Colonic mucosa (tissue), 4 donors: ENCODE measurements at regions not wholly inside any gene's neighbourhood (a gene's known extent, or its start where the extent isn't known, plus 50 kb on each side); places are given as distances from the start of the nearest gene placed in this dataset.

ENCODE experiments used
- DNase-seq: peaks from one replicate; pipeline ENCODE4 v3.0.0-alpha.2; 2020
- H3K27ac ChIP-seq: fragments of 200-600 bp; one replicate; pipeline ENCODE4 v1.8.0; 2021
- H3K27me3 ChIP-seq: fragments of 200-600 bp; one replicate; pipeline ENCODE4 v1.8.0; 2021
- H3K36me3 ChIP-seq: fragments of 200-600 bp; one replicate; pipeline ENCODE4 v1.8.0; 2021
- H3K4me1 ChIP-seq: fragments of 200-600 bp; one replicate; pipeline ENCODE4 v1.8.0; 2021; ENCODE audit warnings: mild to moderate bottlenecking
- H3K4me3 ChIP-seq: fragments of 200-600 bp; one replicate; pipeline ENCODE4 v1.8.0; 2021
- H3K9ac ChIP-seq, 2 donors: one replicate each; pipeline ENCODE4 v1.7.0; 2013; ENCODE audit warnings: control low read depth in 2 of 2, low read depth in 2 of 2, low read length in 2 of 2
- H3K9me3 ChIP-seq: fragments of 200-600 bp; one replicate; pipeline ENCODE4 v1.8.0; 2021
- CTCF ChIP-seq: fragments of 200-600 bp; IDR thresholded peaks from one replicate; pipeline ENCODE4 v1.8.0; 2022; ENCODE audit warnings: antibody characterized with exemption, mild to moderate bottlenecking
- intact Hi-C: fragments of 100-400 bp; cut with DNase I; formaldehyde crosslinking; loops from one replicate; pipeline ENCODE4 v1.14.1; 2022
- donor health status: healthy.
- donor health status: DM: no; HTN: no; CAD: no.
- donor health status: DM: no; HTN: no; CAD: no.

- Histone ChIP-seq H3K9me3 (no peaks in the 10 kb centered on the region), H3K4me1 (no peaks in the 10 kb centered on the region), H3K27ac (no peak overlapping the region), H3K27me3 (no peaks in the 10 kb centered on the region), H3K4me3 (no peak overlapping the region), H3K9ac (no peak overlapping the region), H3K36me3 (no peaks in the 10 kb centered on the region)
- no peak for DNase-seq
- intact Hi-C loops, result no loop called here
- no peak for TF ChIP-seq CTCF
Observed at GRCh38 chr14:96693987-96694386, 103.2 kb upstream of the VRK1 start.

- Histone ChIP-seq H3K9me3 (no peaks in the 10 kb centered on the region), H3K9ac (no peak overlapping the region), H3K4me3 (no peak overlapping the region), H3K4me1 (no peaks in the 10 kb centered on the region), H3K36me3 (no peaks in the 10 kb centered on the region), H3K27ac (no peak overlapping the region), H3K27me3 (no peaks in the 10 kb centered on the region)
- intact Hi-C loops, result no loop called here
- no peak for TF ChIP-seq CTCF
- DNase-seq, result no peak
Observed at GRCh38 chr14:96698960-96699539, 98.1 kb upstream of the VRK1 start.

- H3K9ac ChIP-seq, result no peak overlapping the region
- H3K4me1 ChIP-seq, result no peaks in the 10 kb centered on the region
- H3K36me3 ChIP-seq, result no peaks in the 10 kb centered on the region
- no peak for TF ChIP-seq CTCF
- DNase-seq, result no peak
- intact Hi-C loops, result no loop called here
- no peaks in the 10 kb centered on the region for H3K9me3 ChIP-seq
- H3K27me3 ChIP-seq, result no peaks in the 10 kb centered on the region
- no peak overlapping the region for H3K27ac ChIP-seq
- H3K4me3 ChIP-seq, result no peak overlapping the region
Observed at GRCh38 chr14:96699666-96700065, 97.5 kb upstream of the VRK1 start.

GRCh38 chr14:96702831-96703230 lies 94.4 kb upstream of the VRK1 start:
- no peaks in the 10 kb centered on the region for H3K27me3 ChIP-seq
- TF ChIP-seq CTCF, result no peak

GRCh38 chr14:96705422-96706092 lies 91.6 kb upstream of the VRK1 start:
- Histone ChIP-seq H3K36me3 (no peaks in the 10 kb centered on the region), H3K9ac (no peak overlapping the region), H3K27me3 (no peaks in the 10 kb centered on the region), H3K9me3 (no peaks in the 10 kb centered on the region), H3K4me3 (no peak overlapping the region), H3K4me1 (no peaks in the 10 kb centered on the region), H3K27ac (no peak overlapping the region)
- no peak for TF ChIP-seq CTCF
- intact Hi-C loops, result no loop called here
- no peak for DNase-seq

More at GRCh38 chr14:96702831-96703230, 94.4 kb upstream of the VRK1 start:
- Histone ChIP-seq H3K9ac (no peak overlapping the region), H3K27ac (no peak overlapping the region), H3K9me3 (no peaks in the 10 kb centered on the region), H3K36me3 (no peaks in the 10 kb centered on the region), H3K4me3 (no peak overlapping the region), H3K4me1 (no peaks in the 10 kb centered on the region)
- intact Hi-C loops, result no loop called here
- DNase-seq, result no peak
